Thoracic aorta (tissue), 2 donors: ENCODE measurements at regions not wholly inside any gene's neighbourhood (a gene's known extent, or its start where the extent isn't known, plus 50 kb on each side); places are given as distances from the start of the nearest gene placed in this dataset.
A peak's percentile ranks its signal among the peaks of the same experiment; 100 is the strongest.

Experiments used
- ATAC-seq: fragments of 150-250 bp; one replicate; pipeline ENCODE4 v1.8.0; 2017; ENCODE audit warnings: low read depth; ENCODE audit not compliant: insufficient number of reproducible peaks, low FRiP score
- DNase-seq: peaks from one replicate; pipeline ENCODE4 v3.0.0-alpha.2; 2020; ENCODE audit warnings: low spot score
- H3K27ac ChIP-seq, 2 donors: fragments of 200-600 bp; sonication (generic); 1 replicate in 1 of 2; 2 replicates in 1 of 2; pipeline ENCODE4 v1.5.1; 2016; ENCODE audit warnings: mild to moderate bottlenecking in 2 of 2, moderate library complexity in 2 of 2
- H3K27me3 ChIP-seq: fragments of 200-600 bp; sonication (generic); replicated peaks from 2 replicates; pipeline ENCODE4 v1.6.0; 2016; ENCODE audit warnings: mild to moderate bottlenecking; ENCODE audit not compliant: insufficient read depth
- H3K36me3 ChIP-seq: fragments of 200-600 bp; sonication (generic); one replicate; pipeline ENCODE4 v1.5.1; 2016
- H3K4me1 ChIP-seq, 2 donors: fragments of 200-600 bp; sonication (generic); 1 replicate in 1 of 2; 2 replicates in 1 of 2; pipeline versions ENCODE4 v1.5.1 to v1.6.0; 2016; ENCODE audit warnings: low read depth in 2 of 2, mild to moderate bottlenecking in 1 of 2; ENCODE audit not compliant: control insufficient read depth in 1 of 2
- H3K4me3 ChIP-seq: fragments of 200-600 bp; sonication (generic); 2 replicates; pipeline ENCODE4 v1.5.1; 2016; ENCODE audit warnings: mild to moderate bottlenecking
- H3K9me3 ChIP-seq: fragments of 200-600 bp; sonication (generic); 2 replicates; pipeline ENCODE4 v1.5.1; 2016
- CTCF ChIP-seq: fragments of 200-600 bp; sonication (generic); IDR thresholded peaks from one replicate; pipeline ENCODE4 v1.5.1; 2019; ENCODE audit warnings: antibody characterized with exemption

GRCh38 chr2:181785691-181786344 is 105.5 kb upstream of the NEUROD1 start:
- Histone ChIP-seq H3K36me3 (no peaks in the 10 kb centered on the region), H3K9me3 (no peaks in the 10 kb centered on the region), H3K27ac (no peak overlapping the region), H3K4me3 (no peak overlapping the region), H3K27me3 (no peaks in the 10 kb centered on the region), H3K4me1 (no peaks in the 10 kb centered on the region)
- DNase-seq: no peak
- no peak for TF ChIP-seq CTCF
- peak; percentile 51 for ATAC-seq

GRCh38 chr2:181786371-181787228 is 104.9 kb upstream of the ITPRID2 start:
- no peak for ATAC-seq
- Histone ChIP-seq H3K9me3 (no peaks in the 10 kb centered on the region), H3K27ac (no peak overlapping the region), H3K4me3 (no peak overlapping the region), H3K4me1 (no peaks in the 10 kb centered on the region), H3K36me3 (no peaks in the 10 kb centered on the region), H3K27me3 (no peaks in the 10 kb centered on the region)
- DNase-seq: no peak
- TF ChIP-seq CTCF: no peak

GRCh38 chr2:181787310-181788048 is 104.1 kb upstream of the ITPRID2 start:
- Histone ChIP-seq H3K9me3 (no peaks in the 10 kb centered on the region), H3K27ac (no peak overlapping the region), H3K36me3 (no peaks in the 10 kb centered on the region), H3K27me3 (no peaks in the 10 kb centered on the region), H3K4me1 (no peaks in the 10 kb centered on the region), H3K4me3 (no peak overlapping the region)
- no peak for TF ChIP-seq CTCF
- DNase-seq (no peak), ATAC-seq (no peak)

- no peak for ATAC-seq
- Histone ChIP-seq H3K27ac (no peak overlapping the region), H3K4me1 (no peaks in the 10 kb centered on the region), H3K4me3 (no peak overlapping the region), H3K27me3 (no peaks in the 10 kb centered on the region), H3K9me3 (no peaks in the 10 kb centered on the region), H3K36me3 (no peaks in the 10 kb centered on the region)
- TF ChIP-seq CTCF: no peak
- no peak for DNase-seq
Measured at GRCh38 chr2:181788897-181789555, 102.5 kb upstream of the ITPRID2 start.
